HG03442 (cell line): ENCODE measurements at regions not wholly inside any gene's neighbourhood (a gene's known extent, or its start where the extent isn't known, plus 50 kb on each side); places are given as distances from the start of the nearest gene placed in this dataset.
"Not testable (repeated sequence)": the region's sequence is repeated elsewhere in the genome, so short reads cannot be mapped to it uniquely, and the experiment has no call there.

Experiments used
- ATAC-seq: cut with Tn5 transposase; IDR thresholded peaks from one replicate; pipeline ENCODE4 v1.9.1; 2021; ENCODE audit warnings: mild to moderate bottlenecking, moderate library complexity; ENCODE audit not compliant: unreplicated experiment

- no peak for ATAC-seq
Measured at GRCh38 chr4:58075724-58076123, 965.5 kb upstream of the IGFBP7 start.

- ATAC-seq: no peak
Measured at GRCh38 chr4:58074382-58074781, 964.2 kb upstream of the IGFBP7 start.

- no peak for ATAC-seq
Measured at GRCh38 chr4:58070726-58071125, 960.5 kb upstream of the IGFBP7 start.

- no peak for ATAC-seq
Measured at GRCh38 chr4:58064653-58065052, 954.5 kb upstream of the IGFBP7 start.

- no peak for ATAC-seq
Measured at GRCh38 chr4:58063404-58064160, 953.4 kb upstream of the IGFBP7 start.

GRCh38 chr4:58061967-58062366, 951.8 kb upstream of the IGFBP7 start:
- ATAC-seq: no peak

- no peak for ATAC-seq
Measured at GRCh38 chr4:58050439-58050838, 940.3 kb upstream of the IGFBP7 start.

GRCh38 chr4:58048491-58048890, 938.3 kb upstream of the IGFBP7 start:
- no peak for ATAC-seq

GRCh38 chr4:58042176-58042575, 932.0 kb upstream of the IGFBP7 start:
- no peak for ATAC-seq

GRCh38 chr4:57993944-57994343, 883.8 kb upstream of the IGFBP7 start:
- ATAC-seq: no peak

GRCh38 chr4:57989430-57989829, 879.2 kb upstream of the IGFBP7 start:
- ATAC-seq: no peak

- no peak for ATAC-seq
Measured at GRCh38 chr4:57985161-57985560, 875.0 kb upstream of the IGFBP7 start.

- no peak for ATAC-seq
Measured at GRCh38 chr4:57981123-57981522, 870.9 kb upstream of the IGFBP7 start.

- no peak for ATAC-seq
Measured at GRCh38 chr4:57974821-57975220, 864.6 kb upstream of the IGFBP7 start.

GRCh38 chr4:57973819-57974218, 863.6 kb upstream of the IGFBP7 start:
- ATAC-seq: no peak

GRCh38 chr4:57971261-57971660, 861.1 kb upstream of the IGFBP7 start:
- ATAC-seq: no peak

- no peak for ATAC-seq
Measured at GRCh38 chr4:57966987-57967760, 857.0 kb upstream of the IGFBP7 start.

GRCh38 chr4:57965431-57965830, 855.2 kb upstream of the IGFBP7 start:
- not testable (repeated sequence) for ATAC-seq

GRCh38 chr4:57945298-57945697, 835.1 kb upstream of the IGFBP7 start:
- no peak for ATAC-seq

GRCh38 chr4:57943682-57944081, 833.5 kb upstream of the IGFBP7 start:
- ATAC-seq: no peak

GRCh38 chr4:57937326-57937725, 827.1 kb upstream of the IGFBP7 start:
- not testable (repeated sequence) for ATAC-seq

- no peak for ATAC-seq
Measured at GRCh38 chr4:57926311-57926710, 816.1 kb upstream of the IGFBP7 start.
